ENCODE measurements at regions not wholly inside any gene's neighbourhood (a gene's known extent, or its start where the extent isn't known, plus 50 kb on each side); places are given as distances from the start of the nearest gene placed in this dataset.

GRCh38 chr2:10992023-10992791, 80.5 kb downstream of the KCNF1 start:
- TF ChIP-seq POLR2A (IDR thresholded peaks at IDR 0.05) (no peak), CTCF (IDR thresholded peaks at IDR 0.05) (no peak)

All from heart left ventricle (tissue), 13 donors.